ENCODE measurements at regions not wholly inside any gene's neighbourhood (a gene's known extent, or its start where the extent isn't known, plus 50 kb on each side); places are given as distances from the start of the nearest gene placed in this dataset.

- no peak for TF ChIP-seq CTCF (conservative IDR thresholded peaks at IDR 0.05)
- H2BK5ac ChIP-seq (ENCODE audit: insufficient read length, low read length) = no peak overlapping the region
Observed at GRCh38 chr1:60573121-60573520, 499.6 kb upstream of the C1orf87 start.

More at GRCh38 chr1:60573121-60573520, 499.6 kb upstream of the C1orf87 start:
- H2AFZ ChIP-seq (ENCODE audit: low read length) = no peak overlapping the region
- H3T11ph ChIP-seq (ENCODE audit: low read length) = no peak overlapping the region
- no peak overlapping the region for H2BK120ac ChIP-seq (ENCODE audit: low read depth, low read length, poor library complexity, severe bottlenecking)
- no peak overlapping the region for H2BK15ac ChIP-seq (ENCODE audit: low read depth, low read length)
- no peak overlapping the region for H3K9ac ChIP-seq (ENCODE audit: extremely low read depth, insufficient read length, low read length)
- WGBS (ENCODE audit: extremely low coverage, insufficient read length, low lambda C conversion rate) = no CpG with 5 or more reads among the region's 1 CpG
- no peak overlapping the region for H4K5ac ChIP-seq (ENCODE audit: insufficient read length, low read depth, low read length)
- Mint-ChIP-seq H3K9me3 (no peaks in the 10 kb centered on the region), H3K36me3 (ENCODE audit: insufficient read depth in 1 of 3, low read depth in 3 of 3) (no peaks in the 10 kb centered on the region), H3K4me1 (peaks cover 6 to 15% of the 10 kb centered on the region in 2 experiments; a peak in 2 of 4 replicates), H3K27ac (no peak overlapping the region), H3K4me3 (no peak overlapping the region), H3K27me3 (ENCODE audit: low read depth) (no peaks in the 10 kb centered on the region; the same call in 1 of the 2 replicates)
- H3K14ac ChIP-seq (ENCODE audit: insufficient read depth, low read length) = no peak overlapping the region
- no peak overlapping the region for H4K8ac ChIP-seq (replicated peaks; ENCODE audit: insufficient read length, low read depth, low read length)
- H4K20me1 ChIP-seq (ENCODE audit: control insufficient read depth, insufficient read depth, insufficient read length) = no peaks in the 10 kb centered on the region
- H3K79me1 ChIP-seq (ENCODE audit: insufficient read depth, low read depth, low read length, poor library complexity, severe bottlenecking) = no peaks in the 10 kb centered on the region
- no peaks in the 10 kb centered on the region for H3K27me3 ChIP-seq (ENCODE audit: insufficient read depth, low read length)
- no peak overlapping the region for H2AK5ac ChIP-seq (ENCODE audit: insufficient read length, low read length)
- no peak overlapping the region for H4K91ac ChIP-seq (ENCODE audit: insufficient read length, low read depth, low read length)
- no peak overlapping the region for H3K4me2 ChIP-seq (ENCODE audit: insufficient read depth, insufficient read length, low read length)
- no peak overlapping the region for H3K56ac ChIP-seq (ENCODE audit: insufficient read length, low read depth, low read length)
- H3K4ac ChIP-seq (ENCODE audit: low read depth, low read length) = no peak overlapping the region
- H3K23ac ChIP-seq (ENCODE audit: insufficient read length, low read depth, low read length) = no peak overlapping the region
- no peak overlapping the region for H3K27ac ChIP-seq (ENCODE audit: insufficient read length, low read depth, low read length)
- H2BK20ac ChIP-seq (ENCODE audit: low read depth, low read length, poor library complexity, severe bottlenecking) = no peak overlapping the region
- no peaks in the 10 kb centered on the region for H3K79me2 ChIP-seq (ENCODE audit: insufficient read depth, low read length)
- DNase-seq = no peak
- H3K9me3 ChIP-seq (ENCODE audit: control insufficient read depth, low read depth, low read length) = no peaks in the 10 kb centered on the region
- H3K18ac ChIP-seq (ENCODE audit: insufficient read length, low read depth, low read length) = no peak overlapping the region
- H3K4me1 ChIP-seq (ENCODE audit: insufficient read depth, low read length) = peaks cover 4% of the 10 kb centered on the region; the same call in 1 of the 2 replicates
- no peaks in the 10 kb centered on the region for H3K23me2 ChIP-seq (ENCODE audit: insufficient read length, low read depth, low read length, poor library complexity, severe bottlenecking)
- no peak overlapping the region for H2BK12ac ChIP-seq (ENCODE audit: insufficient read length, low read depth, low read length)
